HCT116 (cell line): ENCODE measurements at regions not wholly inside any gene's neighbourhood (a gene's known extent, or its start where the extent isn't known, plus 50 kb on each side); places are given as distances from the start of the nearest gene placed in this dataset.

Experiments
- ATAC-seq: fragments of 200-7000 bp; cut with Tn5 transposase; 2 replicates; pipeline ENCODE4 v1.9.1; 2020; ENCODE audit warnings: mild to moderate bottlenecking, moderate library complexity
- BruUV-seq: library from RNA; stranded (reverse); fragments of 400-500 nt; replicated peaks from 2 replicates; lab custom pipeline; 2021; lab: Mats Ljungman, UMichigan
- CTCF ChIA-PET: fragments of 300-600 bp; sonication (Branson Sonifier 250); formaldehyde crosslinking; loops from one replicate; lab custom pipeline; 2021; ENCODE audit warnings: antibody characterized with exemption; lab: Charles Lee
- POLR2A ChIA-PET: fragments of 300-600, 350-600 bp; sonication (Branson Sonifier 250); formaldehyde crosslinking; loops from one replicate; lab custom pipeline; 2021; ENCODE audit warnings: antibody characterized with exemption; lab: Charles Lee
- RAD21 ChIA-PET, 2 experiments: fragments of 300-600 bp; sonication (Branson Sonifier 250); formaldehyde crosslinking; loops; one replicate each; lab custom pipeline; 2023; ENCODE audit warnings: low total read pairs in 2 of 2; ENCODE audit not compliant: uncharacterized antibody in 2 of 2, unreplicated experiment in 2 of 2, low non-redundant PET in 1 of 2; lab: Charles Lee
- DNase-seq: peaks from one replicate; pipeline ENCODE4 v3.0.0-alpha.2; 2010; ENCODE audit warnings: low read depth, low spot score
- H2AFZ ChIP-seq: fragments of 200-600 bp; shearing (Covaris generic), sonication (generic); 2 replicates; pipeline ENCODE4 v1.6.1; 2017; ENCODE audit warnings: low read depth, mixed run types, mixed read lengths, antibody characterized with exemption, low read length; ENCODE audit not compliant: poor library complexity, severe bottlenecking
- H3K27ac ChIP-seq: 2 replicates; pipeline ENCODE4 v1.5.1; 2012; ENCODE audit warnings: low read depth, low read length
- H3K27me3 ChIP-seq: fragments of 200-600 bp; sonication (generic); 2 replicates; pipeline ENCODE4 v1.6.1; 2016; ENCODE audit warnings: mixed run types, low read length, mixed read lengths; ENCODE audit not compliant: insufficient read depth
- H3K36me3 ChIP-seq, 2 experiments: fragments of 200-500 bp in 1 of 2; fragments of 200-600 bp in 1 of 2; sonication (Bioruptor generic) in 1 of 2; sonication (generic) in 1 of 2; 2 replicates each; pipeline versions ENCODE4 v1.5.1 to v1.6.1; 2014 to 2016; ENCODE audit warnings: low read length in 2 of 2, inconsistent platforms in 1 of 2, mixed read lengths in 1 of 2, mixed run types in 1 of 2; ENCODE audit not compliant: insufficient read depth in 2 of 2, control insufficient read depth in 1 of 2
- H3K4me1 ChIP-seq, 2 experiments: fragments of 200-600 bp in 1 of 2; sonication (generic) in 1 of 2; 2 replicates each; pipeline versions ENCODE4 v1.5.1 to v1.6.1; 2012 to 2017; ENCODE audit warnings: low read length in 2 of 2, inconsistent platforms in 1 of 2, mild to moderate bottlenecking in 1 of 2, mixed read lengths in 1 of 2, mixed run types in 1 of 2, moderate library complexity in 1 of 2; ENCODE audit not compliant: insufficient read depth in 2 of 2, control insufficient read depth in 1 of 2
- H3K4me2 ChIP-seq: fragments of 200-600 bp; sonication (generic); 2 replicates; pipeline ENCODE4 v1.6.1; 2017; ENCODE audit warnings: mixed run types, low read length, mixed read lengths
- H3K4me3 ChIP-seq, 2 experiments: fragments of 200-600 bp in 1 of 2; sonication (generic) in 1 of 2; replicated peaks in 1 of 2; 2 replicates each; pipeline ENCODE4 v1.5.1; 2011 to 2016; ENCODE audit warnings: low read length in 2 of 2, control low read depth in 1 of 2, low read depth in 1 of 2, mild to moderate bottlenecking in 1 of 2, mixed read lengths in 1 of 2, mixed run types in 1 of 2
- H3K79me2 ChIP-seq: fragments of 200-600 bp; sonication (generic); 2 replicates; pipeline ENCODE4 v1.6.1; 2017; ENCODE audit warnings: mild to moderate bottlenecking, mixed run types, low read length, moderate library complexity, mixed read lengths; ENCODE audit not compliant: insufficient read depth
- H3K9ac ChIP-seq: fragments of 200-600 bp; sonication (generic); 2 replicates; pipeline ENCODE4 v1.6.1; 2016; ENCODE audit warnings: low read length, mixed read lengths
- H3K9me2 ChIP-seq: fragments of 200-600 bp; sonication (generic), shearing (Covaris generic); 2 replicates; pipeline ENCODE4 v1.6.1; 2017; ENCODE audit warnings: mixed run types, mild to moderate bottlenecking, moderate library complexity; ENCODE audit not compliant: insufficient read depth
- H3K9me3 ChIP-seq, 2 experiments: fragments of 200-500 bp in 1 of 2; fragments of 200-600 bp in 1 of 2; sonication (Bioruptor generic) in 1 of 2; sonication (generic) in 1 of 2; 2 replicates each; pipeline ENCODE4 v1.6.1; 2014 to 2017; ENCODE audit warnings: low read length in 2 of 2, mixed read lengths in 2 of 2, inconsistent platforms in 1 of 2, low read depth in 1 of 2, mild to moderate bottlenecking in 1 of 2, mixed run types in 1 of 2, moderate library complexity in 1 of 2; ENCODE audit not compliant: control insufficient read depth in 1 of 2, insufficient read depth in 1 of 2
- H4K20me1 ChIP-seq: fragments of 200-600 bp; sonication (generic), shearing (Covaris generic); 2 replicates; pipeline ENCODE4 v1.6.1; 2017; ENCODE audit warnings: mixed run types, mild to moderate bottlenecking, moderate library complexity; ENCODE audit not compliant: insufficient read depth
- CBX3 ChIP-seq: IDR thresholded peaks from 2 replicates; pipeline ENCODE4 v1.6.1; 2012; ENCODE audit warnings: low read depth
- CEBPB ChIP-seq: IDR thresholded peaks from 2 replicates; pipeline ENCODE4 v1.6.1; 2012; ENCODE audit warnings: low read depth
- EGR1 ChIP-seq: IDR thresholded peaks from 2 replicates; pipeline ENCODE4 v1.6.1; 2012; ENCODE audit warnings: low read depth
- ELF1 ChIP-seq: IDR thresholded peaks from 2 replicates; pipeline ENCODE4 v1.6.1; 2012; ENCODE audit warnings: low read depth, borderline replicate concordance
- EZH2phosphoT487 ChIP-seq: fragments of 200-600 bp; IDR thresholded peaks from 2 replicates; pipeline ENCODE4 v1.6.1; 2018; ENCODE audit warnings: antibody characterized with exemption, borderline replicate concordance
- POLR2AphosphoS5 ChIP-seq: IDR thresholded peaks from 2 replicates; pipeline ENCODE4 v1.6.1; 2011; ENCODE audit warnings: mild to moderate bottlenecking, low read depth, low read length, moderate library complexity
- RAD21 ChIP-seq: IDR thresholded peaks from 2 replicates; pipeline ENCODE4 v1.6.1; 2012; ENCODE audit warnings: low read depth, mild to moderate bottlenecking
- SIN3A ChIP-seq: IDR thresholded peaks from 2 replicates; pipeline ENCODE4 v1.6.1; 2012; ENCODE audit warnings: low read depth
- SRF ChIP-seq: IDR thresholded peaks from 2 replicates; pipeline ENCODE4 v1.6.1; 2012; ENCODE audit warnings: low read depth
- YY1 ChIP-seq: IDR thresholded peaks from 2 replicates; pipeline ENCODE4 v1.6.1; 2011; ENCODE audit warnings: low read length, low read depth, moderate library complexity, mild to moderate bottlenecking; ENCODE audit not compliant: insufficient replicate concordance; ENCODE audit errors: extremely low read depth
- ZNF274 ChIP-seq: fragments of 200-500 bp; sonication (Bioruptor generic); IDR thresholded peaks from 2 replicates; pipeline ENCODE4 v1.6.1; 2014; ENCODE audit warnings: mild to moderate bottlenecking, low read depth, low read length, inconsistent platforms
- intact Hi-C: fragments of 100-400 bp; cut with micrococcal nuclease; formaldehyde crosslinking; loops from 2 replicates; pipeline ENCODE4 v1.10.0; 2022
- TF ChIP-seq, protein P1 (sequence below): IDR thresholded peaks from 2 replicates; pipeline ENCODE4 v1.6.1; 2012
- TF ChIP-seq, protein P2 (sequence below), 3 experiments: fragments of 200-600 bp in 1 of 3; sonication (generic) in 1 of 3; IDR thresholded peaks in 2 of 3; conservative IDR thresholded peaks in 1 of 3; 2 replicates each; pipeline ENCODE4 v1.5.1; 2012 to 2017; ENCODE audit warnings: low read depth in 2 of 3, low read length in 2 of 3, antibody characterized with exemption in 1 of 3, borderline replicate concordance in 1 of 3, control low read depth in 1 of 3, mild to moderate bottlenecking in 1 of 3, mixed read lengths in 1 of 3, mixed run types in 1 of 3, moderate library complexity in 1 of 3; ENCODE audit not compliant: insufficient read depth in 1 of 3

DNA sequence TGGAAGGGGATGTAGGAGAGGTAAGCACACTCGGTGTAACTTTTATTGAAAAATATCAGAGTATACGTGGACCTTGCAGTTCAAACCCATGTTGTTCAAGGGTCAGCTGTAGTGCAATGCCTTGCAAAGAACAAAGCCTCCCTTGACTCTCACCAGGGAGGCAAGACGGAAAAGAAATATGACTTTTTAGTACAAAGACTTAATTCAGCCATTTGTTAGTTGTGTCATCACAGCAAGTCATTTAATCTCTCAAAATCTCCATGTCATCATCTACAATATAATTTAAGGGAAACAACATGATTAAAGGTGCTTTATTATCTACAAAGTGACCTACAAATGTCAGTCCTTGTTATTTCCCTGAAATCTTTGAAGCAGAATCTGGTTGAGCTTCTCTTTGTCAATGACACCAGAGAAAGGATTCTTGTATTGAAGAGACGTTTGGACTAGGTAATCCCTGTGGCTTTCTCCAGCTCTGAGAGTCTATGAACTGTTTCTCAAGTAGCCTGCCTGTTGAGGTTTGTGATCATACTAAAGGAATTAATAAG lies 502.8 kb downstream of the REEP3 start (continued):
- TF ChIP-seq, protein P1, sequence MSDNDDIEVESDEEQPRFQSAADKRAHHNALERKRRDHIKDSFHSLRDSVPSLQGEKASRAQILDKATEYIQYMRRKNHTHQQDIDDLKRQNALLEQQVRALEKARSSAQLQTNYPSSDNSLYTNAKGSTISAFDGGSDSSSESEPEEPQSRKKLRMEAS = no peak
- TF ChIP-seq, protein P2, sequence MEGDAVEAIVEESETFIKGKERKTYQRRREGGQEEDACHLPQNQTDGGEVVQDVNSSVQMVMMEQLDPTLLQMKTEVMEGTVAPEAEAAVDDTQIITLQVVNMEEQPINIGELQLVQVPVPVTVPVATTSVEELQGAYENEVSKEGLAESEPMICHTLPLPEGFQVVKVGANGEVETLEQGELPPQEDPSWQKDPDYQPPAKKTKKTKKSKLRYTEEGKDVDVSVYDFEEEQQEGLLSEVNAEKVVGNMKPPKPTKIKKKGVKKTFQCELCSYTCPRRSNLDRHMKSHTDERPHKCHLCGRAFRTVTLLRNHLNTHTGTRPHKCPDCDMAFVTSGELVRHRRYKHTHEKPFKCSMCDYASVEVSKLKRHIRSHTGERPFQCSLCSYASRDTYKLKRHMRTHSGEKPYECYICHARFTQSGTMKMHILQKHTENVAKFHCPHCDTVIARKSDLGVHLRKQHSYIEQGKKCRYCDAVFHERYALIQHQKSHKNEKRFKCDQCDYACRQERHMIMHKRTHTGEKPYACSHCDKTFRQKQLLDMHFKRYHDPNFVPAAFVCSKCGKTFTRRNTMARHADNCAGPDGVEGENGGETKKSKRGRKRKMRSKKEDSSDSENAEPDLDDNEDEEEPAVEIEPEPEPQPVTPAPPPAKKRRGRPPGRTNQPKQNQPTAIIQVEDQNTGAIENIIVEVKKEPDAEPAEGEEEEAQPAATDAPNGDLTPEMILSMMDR (IDR thresholded peaks at IDR 0.05 in 2 of 3, conservative IDR thresholded peaks at IDR 0.05 in 1 of 3; ENCODE audit: borderline replicate concordance in 1 of 3, insufficient read depth in 1 of 3, low read depth in 2 of 3, low read length in 2 of 3) = no peak
- no peak for TF ChIP-seq CBX3
- TF ChIP-seq POLR2AphosphoS5 = no peak
- TF ChIP-seq RAD21 = no peak
- no peak for TF ChIP-seq EZH2phosphoT487
- TF ChIP-seq SIN3A = no peak
- TF ChIP-seq CEBPB = no peak
- no peak for TF ChIP-seq ZNF274
- no peak for TF ChIP-seq ELF1
- no peak for TF ChIP-seq EGR1
- TF ChIP-seq, all 23 proteins: peak for 0

DNA sequence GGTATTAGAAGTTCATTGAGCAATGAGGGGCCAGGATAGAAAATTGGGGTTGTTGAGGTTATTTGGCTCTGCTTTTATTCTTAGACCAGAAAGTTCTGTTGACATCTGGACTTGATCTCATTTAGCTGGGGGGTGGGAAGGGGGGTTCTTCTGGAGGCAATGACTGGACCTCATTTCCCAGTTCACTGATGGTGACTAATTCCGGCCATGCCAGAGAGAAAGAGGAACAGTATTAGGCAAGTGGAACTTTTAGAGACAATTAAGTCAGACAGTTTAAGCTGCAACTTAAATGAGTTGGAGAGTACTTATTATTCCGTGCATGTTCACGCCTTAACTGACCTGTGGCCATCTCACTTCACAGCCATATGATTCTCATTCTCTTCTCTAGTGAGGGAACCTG lies 512.5 kb downstream of the REEP3 start:
- Histone ChIP-seq H3K27ac (no peak overlapping the region), H3K36me3 (no peaks in the 10 kb centered on the region), H4K20me1 (no peaks in the 10 kb centered on the region), H3K4me2 (no peak overlapping the region), H3K79me2 (no peaks in the 10 kb centered on the region), H3K27me3 (no peaks in the 10 kb centered on the region), H2AFZ (no peak overlapping the region), H3K9me2 (no peaks in the 10 kb centered on the region), H3K9me3 (no peaks in the 10 kb centered on the region), H3K4me1 (no peaks in the 10 kb centered on the region), H3K4me3 (no peak overlapping the region), H3K9ac (no peak overlapping the region)
- ChIA-PET RAD21 (no interaction called here), CTCF (interaction anchor here (0.8 to 1.7 kb wide), 2 partner anchors 8 to 167 kb away, joined by 3 to 5 read pairs; no protein-coding TSS in a partner anchor), POLR2A (no interaction called here)
- BruUV-seq = no TSS peak
- ATAC-seq (no peak), DNase-seq (no peak)
- intact Hi-C loops = no loop called here
- no peak for TF ChIP-seq SRF
- TF ChIP-seq POLR2AphosphoS5 = no peak
- no peak for TF ChIP-seq YY1
